Tibial nerve (tissue), 4 donors: ENCODE measurements at regions not wholly inside any gene's neighbourhood (a gene's known extent, or its start where the extent isn't known, plus 50 kb on each side); places are given as distances from the start of the nearest gene placed in this dataset.

Experiments
- DNase-seq, 2 donors: peaks; one replicate each; pipeline ENCODE4 v3.0.0-alpha.2; 2019; ENCODE audit warnings: low spot score in 2 of 2
- H3K27ac ChIP-seq, 4 donors: fragments of 200-600 bp; sonication (generic) in 3 of 4; one replicate each; pipeline ENCODE4 v1.5.1; 2017 to 2019; ENCODE audit warnings: mild to moderate bottlenecking in 1 of 4
- H3K27me3 ChIP-seq, 2 donors: fragments of 200-600 bp; sonication (generic) in 1 of 2; one replicate each; pipeline versions ENCODE4 v1.5.1 to v1.6.0; 2017 to 2019
- H3K36me3 ChIP-seq, 3 donors: fragments of 200-600 bp; sonication (generic); one replicate each; pipeline ENCODE4 v1.5.1; 2018 to 2019
- H3K4me1 ChIP-seq, 4 donors: fragments of 200-600 bp; sonication (generic) in 3 of 4; one replicate each; pipeline ENCODE4 v1.5.1; 2017 to 2019
- H3K4me3 ChIP-seq, 4 donors: fragments of 200-600 bp; sonication (generic) in 3 of 4; one replicate each; pipeline ENCODE4 v1.5.1; 2017 to 2019; ENCODE audit warnings: mild to moderate bottlenecking in 1 of 4, moderate library complexity in 1 of 4
- H3K9me3 ChIP-seq, 4 donors: fragments of 200-600 bp; sonication (generic) in 3 of 4; one replicate each; pipeline ENCODE4 v1.5.1; 2017 to 2019
- CTCF ChIP-seq, 5 experiments: fragments of 200-600 bp in 3 of 5; fragments of 450-650 bp in 2 of 5; sonication (generic) in 3 of 5; IDR thresholded peaks; one replicate each; pipeline ENCODE4 v1.5.1; 2016 to 2019; ENCODE audit warnings: antibody characterized with exemption in 5 of 5, mild to moderate bottlenecking in 3 of 5, moderate library complexity in 2 of 5
- EP300 ChIP-seq, 2 donors: sonication (generic); formaldehyde crosslinking; IDR thresholded peaks; one replicate each; pipeline ENCODE4 v1.6.1; 2017; ENCODE audit warnings: antibody characterized with exemption in 2 of 2, mild to moderate bottlenecking in 1 of 2
- POLR2A ChIP-seq, 2 donors: fragments of 450-650 bp; IDR thresholded peaks; one replicate each; pipeline ENCODE4 v1.6.1; 2017; ENCODE audit warnings: antibody characterized with exemption in 2 of 2, mild to moderate bottlenecking in 2 of 2, moderate library complexity in 2 of 2
- WGBS, 2 donors: methylation state at CpG; one replicate each; pipeline ENCODE4 v1.1.5; 2018; 5-methylcytosine and 5-hydroxymethylcytosine counted together

GRCh38 chr17:70787721-70788300, 618.5 kb downstream of the KCNJ2 start:
- Histone ChIP-seq H3K27me3 (no peaks in the 10 kb centered on the region), H3K4me1 (no peaks in the 10 kb centered on the region), H3K9me3 (no peaks in the 10 kb centered on the region), H3K27ac (no peak overlapping the region), H3K36me3 (no peaks in the 10 kb centered on the region), H3K4me3 (no peak overlapping the region)
- TF ChIP-seq CTCF (IDR thresholded peaks at IDR 0.05): no peak
- TF ChIP-seq POLR2A (IDR thresholded peaks at IDR 0.05): no peak
- no peak for DNase-seq
- 84 to 89% methylated on average over 3 of the region's 3 CpGs for WGBS, 2 donors

DNA sequence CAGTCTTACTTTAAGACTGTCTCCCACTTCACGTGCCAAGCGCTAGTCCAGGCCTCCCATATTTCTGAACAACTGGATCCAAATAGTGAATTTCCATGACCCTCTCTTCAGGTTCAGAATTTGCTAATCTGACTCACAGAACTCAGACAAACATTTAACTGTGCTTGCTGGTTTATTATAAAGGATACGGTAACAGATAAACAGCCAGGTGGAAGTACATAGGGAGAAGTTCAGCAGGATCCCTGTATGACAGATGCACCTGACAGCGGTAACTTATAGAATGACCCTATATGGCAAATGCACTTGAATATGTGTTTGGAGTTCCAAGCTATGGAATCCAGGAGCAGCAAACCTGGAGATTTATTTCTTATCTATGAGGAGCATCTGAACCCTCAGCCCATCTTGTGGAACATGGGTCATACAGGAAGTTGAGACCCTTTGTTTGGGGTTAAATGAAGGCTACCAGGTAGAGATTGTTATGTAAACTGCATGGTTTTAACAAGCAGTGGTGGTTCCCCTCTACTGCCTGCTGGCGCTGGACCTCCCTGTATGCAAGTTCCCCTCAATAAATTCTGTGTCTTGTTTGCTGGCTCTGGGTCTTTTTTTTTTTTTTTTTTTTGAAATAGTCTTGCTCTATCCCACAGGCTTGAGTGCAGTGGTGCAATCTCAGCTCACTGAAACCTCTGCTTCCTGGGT, 622.6 kb downstream of the KCNJ2 start:
- 92 to 95% methylated on average over 5 of the region's 5 CpGs for WGBS, 2 donors
- H3K4me1 ChIP-seq: no peaks in the 10 kb centered on the region
- H3K9me3 ChIP-seq: no peaks in the 10 kb centered on the region

DNA sequence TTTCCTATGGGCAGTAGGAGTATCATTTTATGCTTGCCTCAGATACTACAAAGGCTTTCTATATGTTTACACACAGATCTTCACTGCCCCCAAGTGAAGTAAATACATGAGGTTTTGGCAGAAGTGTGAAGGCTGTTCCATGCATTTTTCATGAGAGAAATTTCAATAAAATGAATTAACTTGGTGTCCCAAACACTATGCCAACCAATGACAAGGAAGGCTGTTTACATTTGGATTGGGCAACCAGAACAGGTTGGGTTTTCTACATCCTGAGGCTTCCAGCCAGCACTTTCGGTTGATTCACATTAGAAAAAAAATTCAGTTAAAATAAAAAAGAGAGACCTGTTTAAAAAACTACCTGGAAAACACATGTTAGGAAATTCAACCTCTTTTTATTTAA, 625.4 kb downstream of the KCNJ2 start:
- Histone ChIP-seq H3K27me3 (no peaks in the 10 kb centered on the region), H3K36me3 (no peaks in the 10 kb centered on the region), H3K4me1 (no peaks in the 10 kb centered on the region), H3K27ac (no peak overlapping the region), H3K9me3 (no peaks in the 10 kb centered on the region), H3K4me3 (no peak overlapping the region)
- 89 to 97% methylated on average over 1 of the region's 1 CpG for WGBS, 2 donors
- TF ChIP-seq POLR2A (IDR thresholded peaks at IDR 0.05) (no peak), CTCF (IDR thresholded peaks at IDR 0.05) (no peak), EP300 (IDR thresholded peaks at IDR 0.05) (no peak)
- DNase-seq: no peak

More for the DNA sequence above, 622.6 kb downstream of the KCNJ2 start:
- H3K27ac ChIP-seq: no peak overlapping the region
- no peaks in the 10 kb centered on the region for H3K27me3 ChIP-seq
- H3K36me3 ChIP-seq: no peaks in the 10 kb centered on the region
- TF ChIP-seq POLR2A (IDR thresholded peaks at IDR 0.05) (no peak), EP300 (IDR thresholded peaks at IDR 0.05) (no peak), CTCF (IDR thresholded peaks at IDR 0.05) (no peak)
- no peak for DNase-seq
- H3K4me3 ChIP-seq: no peak overlapping the region

GRCh38 chr17:70795620-70796019, 626.3 kb downstream of the KCNJ2 start:
- Histone ChIP-seq H3K36me3 (no peaks in the 10 kb centered on the region), H3K4me3 (no peak overlapping the region), H3K4me1 (no peaks in the 10 kb centered on the region), H3K27me3 (no peaks in the 10 kb centered on the region), H3K27ac (no peak overlapping the region), H3K9me3 (no peaks in the 10 kb centered on the region)
- no peak for DNase-seq
- 72 to 81% methylated on average over 2 of the region's 2 CpGs for WGBS, 2 donors
- TF ChIP-seq POLR2A (IDR thresholded peaks at IDR 0.05): no peak
- TF ChIP-seq EP300 (IDR thresholded peaks at IDR 0.05): no peak
- TF ChIP-seq CTCF (IDR thresholded peaks at IDR 0.05): no peak

DNA sequence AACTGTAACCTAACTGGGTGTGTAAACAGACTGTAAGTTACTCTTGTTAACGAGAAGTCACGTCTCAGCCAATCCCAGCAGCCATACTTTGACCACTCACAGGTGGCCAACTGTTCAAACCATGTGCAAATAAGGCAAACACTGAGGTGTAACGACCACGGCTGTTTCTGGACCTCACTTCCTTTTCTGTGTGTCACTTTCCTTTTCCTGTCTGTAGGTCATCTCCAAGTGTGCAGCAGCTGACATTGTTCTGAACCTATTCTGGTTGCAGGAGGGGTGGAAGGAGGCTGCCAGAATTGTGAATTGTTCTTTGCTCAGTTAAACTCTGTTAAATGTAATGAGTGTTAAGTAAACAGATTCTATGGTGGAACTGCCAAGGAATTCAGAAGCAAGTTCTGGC, 627.4 kb downstream of the KCNJ2 start:
- no peak for TF ChIP-seq POLR2A (IDR thresholded peaks at IDR 0.05)
- no peak for TF ChIP-seq EP300 (IDR thresholded peaks at IDR 0.05)
- WGBS, 2 donors: 71 to 82% methylated on average over 4 of the region's 4 CpGs

More for the DNA sequence above, 627.4 kb downstream of the KCNJ2 start:
- no peak overlapping the region for H3K27ac ChIP-seq
- H3K4me1 ChIP-seq: no peaks in the 10 kb centered on the region
- no peak for DNase-seq
- H3K36me3 ChIP-seq: no peaks in the 10 kb centered on the region
- no peak overlapping the region for H3K4me3 ChIP-seq
- H3K27me3 ChIP-seq: no peaks in the 10 kb centered on the region
- H3K9me3 ChIP-seq: no peaks in the 10 kb centered on the region
